Lung (tissue), 11 donors: ENCODE measurements at regions not wholly inside any gene's neighbourhood (a gene's known extent, or its start where the extent isn't known, plus 50 kb on each side); places are given as distances from the start of the nearest gene placed in this dataset.

ENCODE experiments used
- ATAC-seq: fragments of 200-7000 bp; cut with Tn5 transposase; one replicate; pipeline ENCODE4 v1.9.1; 2020; ENCODE audit warnings: moderate number of reproducible peaks; ENCODE audit not compliant: insufficient read depth, low FRiP score
- DNase-seq, 3 donors: peaks; one replicate each; pipeline ENCODE4 v3.0.0-alpha.2; 2013 to 2017
- H3K27ac ChIP-seq, 2 donors: one replicate each; pipeline ENCODE4 v1.5.1; 2013; ENCODE audit warnings: mild to moderate bottlenecking in 2 of 2, moderate library complexity in 2 of 2, control low read depth in 1 of 2, inconsistent platforms in 1 of 2, low read depth in 1 of 2, low read length in 1 of 2
- H3K27me3 ChIP-seq, 3 donors: one replicate each; pipeline ENCODE4 v1.5.1; 2013; ENCODE audit warnings: low read length in 2 of 3; ENCODE audit not compliant: control insufficient read depth in 3 of 3, insufficient read depth in 3 of 3
- H3K36me3 ChIP-seq, 4 donors: one replicate each; pipeline ENCODE4 v1.5.1; 2013; ENCODE audit warnings: low read length in 4 of 4, mild to moderate bottlenecking in 1 of 4, moderate library complexity in 1 of 4; ENCODE audit not compliant: control insufficient read depth in 4 of 4, insufficient read depth in 4 of 4
- H3K4me1 ChIP-seq, 5 donors: one replicate each; pipeline ENCODE4 v1.5.1; 2013; ENCODE audit warnings: low read length in 5 of 5, mild to moderate bottlenecking in 2 of 5, moderate library complexity in 1 of 5; ENCODE audit not compliant: control insufficient read depth in 5 of 5, insufficient read depth in 5 of 5
- H3K4me3 ChIP-seq: one replicate; pipeline ENCODE4 v1.5.1; 2013; ENCODE audit warnings: mild to moderate bottlenecking, control low read depth, moderate library complexity
- H3K9ac ChIP-seq, 2 donors: one replicate each; pipeline ENCODE4 v1.5.1; 2013; ENCODE audit warnings: low read length in 2 of 2, control low read depth in 1 of 2; ENCODE audit not compliant: insufficient read depth in 1 of 2
- H3K9me3 ChIP-seq, 4 donors: one replicate each; pipeline ENCODE4 v1.5.1; 2013; ENCODE audit warnings: low read length in 3 of 4, mild to moderate bottlenecking in 1 of 4, moderate library complexity in 1 of 4; ENCODE audit not compliant: control insufficient read depth in 4 of 4, insufficient read depth in 3 of 4
- WGBS, 2 donors: extraction: QIAGEN DNeasy Blood & Tissue Kit; methylation state at CpG; one replicate each; pipeline ENCODE4 v1.1.7; 2013; 5-methylcytosine and 5-hydroxymethylcytosine counted together
- TF ChIP-seq, protein P1 (sequence below): IDR thresholded peaks from 2 replicates; pipeline ENCODE4 v1.5.1; 2012; ENCODE audit warnings: mild to moderate bottlenecking; ENCODE audit errors: control extremely low read depth, extremely low read depth
- donor health status: control.
- donor health status: control.
- donor health status: Bipolar disorder and iron deficiency.
- donor health status: healthy.
- donor health status: DM: yes; HTN: yes; CAD: no.

DNA sequence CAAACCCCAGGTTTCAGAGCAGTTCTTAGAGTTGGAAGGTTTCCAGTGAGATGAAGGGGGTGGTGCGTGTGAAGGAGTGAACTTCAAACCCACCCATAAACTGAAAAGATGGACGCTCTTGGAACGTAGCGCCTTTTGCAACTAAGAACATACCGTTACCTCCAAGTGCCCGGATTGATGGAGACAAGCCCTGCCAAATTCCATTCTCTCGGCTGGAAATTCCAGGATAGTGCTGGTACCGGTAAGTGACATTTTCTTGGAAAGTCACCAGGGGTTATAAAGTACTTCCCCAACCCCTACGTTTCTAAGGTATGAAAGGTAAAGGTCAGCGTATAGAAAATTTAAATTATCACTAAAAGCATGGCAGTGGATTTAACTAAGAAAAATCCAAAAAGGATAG lies 91.6 kb upstream of the CLDN14 start:
- Histone ChIP-seq H3K27ac (no peak overlapping the region), H3K36me3 (no peaks in the 10 kb centered on the region), H3K4me1 (peaks cover 0 to 10% (median 0%) of the 10 kb centered on the region in 5 donors), H3K9ac (no peak overlapping the region), H3K9me3 (peaks cover 0 to 1% (median 0%) of the 10 kb centered on the region in 4 donors), H3K27me3 (peaks cover 0 to 4% (median 0%) of the 10 kb centered on the region in 3 donors), H3K4me3 (no peak overlapping the region)
- WGBS, 2 donors: 53 to 73% methylated on average over 10 of the region's 10 CpGs
- DNase-seq (no peak), ATAC-seq (no peak)
- TF ChIP-seq, protein P1, sequence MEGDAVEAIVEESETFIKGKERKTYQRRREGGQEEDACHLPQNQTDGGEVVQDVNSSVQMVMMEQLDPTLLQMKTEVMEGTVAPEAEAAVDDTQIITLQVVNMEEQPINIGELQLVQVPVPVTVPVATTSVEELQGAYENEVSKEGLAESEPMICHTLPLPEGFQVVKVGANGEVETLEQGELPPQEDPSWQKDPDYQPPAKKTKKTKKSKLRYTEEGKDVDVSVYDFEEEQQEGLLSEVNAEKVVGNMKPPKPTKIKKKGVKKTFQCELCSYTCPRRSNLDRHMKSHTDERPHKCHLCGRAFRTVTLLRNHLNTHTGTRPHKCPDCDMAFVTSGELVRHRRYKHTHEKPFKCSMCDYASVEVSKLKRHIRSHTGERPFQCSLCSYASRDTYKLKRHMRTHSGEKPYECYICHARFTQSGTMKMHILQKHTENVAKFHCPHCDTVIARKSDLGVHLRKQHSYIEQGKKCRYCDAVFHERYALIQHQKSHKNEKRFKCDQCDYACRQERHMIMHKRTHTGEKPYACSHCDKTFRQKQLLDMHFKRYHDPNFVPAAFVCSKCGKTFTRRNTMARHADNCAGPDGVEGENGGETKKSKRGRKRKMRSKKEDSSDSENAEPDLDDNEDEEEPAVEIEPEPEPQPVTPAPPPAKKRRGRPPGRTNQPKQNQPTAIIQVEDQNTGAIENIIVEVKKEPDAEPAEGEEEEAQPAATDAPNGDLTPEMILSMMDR: no peak

DNA sequence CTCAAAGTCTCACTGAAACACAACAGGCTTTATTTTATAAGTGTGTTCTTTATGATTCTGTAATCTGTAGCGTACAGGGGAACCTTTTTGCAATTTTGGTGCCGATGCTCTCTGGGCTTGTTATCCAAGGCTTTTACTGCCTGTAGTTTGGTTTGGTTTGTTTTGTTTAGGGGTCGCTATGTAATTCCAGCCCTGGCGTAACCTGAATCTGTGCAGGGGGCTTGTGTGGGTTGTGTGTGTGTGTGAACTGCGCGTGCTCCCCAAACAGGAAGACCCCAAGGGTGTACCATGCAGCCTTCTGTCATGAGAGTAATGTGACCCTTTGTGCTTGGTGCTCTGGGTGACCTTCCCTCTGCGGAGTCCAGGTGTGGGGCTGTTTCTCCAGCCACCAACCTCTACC lies 92.1 kb upstream of the CLDN14 start:
- peaks cover 0 to 6% (median 0%) of the 10 kb centered on the region in 5 donors for H3K4me1 ChIP-seq
- no peak for ATAC-seq
- peaks cover 0 to 2% (median 0%) of the 10 kb centered on the region in 4 donors for H3K9me3 ChIP-seq
- peaks cover 0 to 4% (median 0%) of the 10 kb centered on the region in 3 donors for H3K27me3 ChIP-seq
- TF ChIP-seq, protein P1: no peak
- DNase-seq: no peak
- 85 to 90% methylated on average over 7 of the region's 7 CpGs for WGBS, 2 donors
- no peak overlapping the region for H3K4me3 ChIP-seq
- no peak overlapping the region for H3K9ac ChIP-seq
- no peak overlapping the region for H3K27ac ChIP-seq
- H3K36me3 ChIP-seq: no peaks in the 10 kb centered on the region

GRCh38 chr21:36575306-36575705 lies 95.4 kb upstream of the CLDN14 start:
- ATAC-seq (no peak), DNase-seq (no peak)
- Histone ChIP-seq H3K9ac (no peak overlapping the region), H3K27ac (no peak overlapping the region), H3K27me3 (peaks cover 0 to 4% (median 0%) of the 10 kb centered on the region in 3 donors), H3K9me3 (peaks cover 0 to 5% (median 0%) of the 10 kb centered on the region in 4 donors), H3K4me3 (no peak overlapping the region), H3K4me1 (no peaks in the 10 kb centered on the region), H3K36me3 (no peaks in the 10 kb centered on the region)
- 68 to 77% methylated on average over 3 of the region's 3 CpGs for WGBS, 2 donors
- TF ChIP-seq, protein P1: no peak

- WGBS, 2 donors: 89 to 97% methylated on average over 9 of the region's 9 CpGs
- Histone ChIP-seq H3K9me3 (peaks cover 0 to 7% (median 0%) of the 10 kb centered on the region in 4 donors), H3K9ac (no peak overlapping the region), H3K4me3 (no peak overlapping the region), H3K27ac (no peak overlapping the region), H3K4me1 (no peaks in the 10 kb centered on the region), H3K27me3 (peaks cover 0 to 2% (median 0%) of the 10 kb centered on the region in 3 donors), H3K36me3 (no peaks in the 10 kb centered on the region)
- DNase-seq (no peak), ATAC-seq (no peak)
- TF ChIP-seq, protein P1: no peak
These were observed 96.5 kb upstream of the CLDN14 start for GRCh38 chr21:36576441-36576840.
